ENCODE measurements at regions not wholly inside any gene's neighbourhood (a gene's known extent, or its start where the extent isn't known, plus 50 kb on each side); places are given as distances from the start of the nearest gene placed in this dataset.

- H3K4me3 Mint-ChIP-seq, result no peak overlapping the region
- no peak overlapping the region for H3K27ac Mint-ChIP-seq
- H3K4me1 Mint-ChIP-seq (ENCODE audit: unreplicated experiment), result peaks cover 22% of the 10 kb centered on the region
- no peak for TF ChIP-seq CTCF (conservative IDR thresholded peaks at IDR 0.05)
- DNase-seq (ENCODE audit: extremely low spot score, unreplicated experiment), result no peak
- no peaks in the 10 kb centered on the region for H3K36me3 Mint-ChIP-seq
- H3K9me3 Mint-ChIP-seq, result no peaks in the 10 kb centered on the region
- peaks cover 47% of the 10 kb centered on the region for H3K27me3 Mint-ChIP-seq
These were observed 94.4 kb upstream of the LDAH start for GRCh38 chr2:20917287-20917660.

- no peak overlapping the region for H3K4me3 Mint-ChIP-seq
- H3K9me3 Mint-ChIP-seq, result no peaks in the 10 kb centered on the region
- TF ChIP-seq CTCF (conservative IDR thresholded peaks at IDR 0.05), result peak; percentile 40
- no peak overlapping the region for H3K27ac Mint-ChIP-seq
- H3K27me3 Mint-ChIP-seq, result peaks cover 52% of the 10 kb centered on the region
- H3K4me1 Mint-ChIP-seq (ENCODE audit: unreplicated experiment), result peaks cover 22% of the 10 kb centered on the region
- DNase-seq (ENCODE audit: extremely low spot score, unreplicated experiment), result no peak
- H3K36me3 Mint-ChIP-seq, result no peaks in the 10 kb centered on the region
These were observed 93.8 kb upstream of the LDAH start for GRCh38 chr2:20916604-20917286.

DNA sequence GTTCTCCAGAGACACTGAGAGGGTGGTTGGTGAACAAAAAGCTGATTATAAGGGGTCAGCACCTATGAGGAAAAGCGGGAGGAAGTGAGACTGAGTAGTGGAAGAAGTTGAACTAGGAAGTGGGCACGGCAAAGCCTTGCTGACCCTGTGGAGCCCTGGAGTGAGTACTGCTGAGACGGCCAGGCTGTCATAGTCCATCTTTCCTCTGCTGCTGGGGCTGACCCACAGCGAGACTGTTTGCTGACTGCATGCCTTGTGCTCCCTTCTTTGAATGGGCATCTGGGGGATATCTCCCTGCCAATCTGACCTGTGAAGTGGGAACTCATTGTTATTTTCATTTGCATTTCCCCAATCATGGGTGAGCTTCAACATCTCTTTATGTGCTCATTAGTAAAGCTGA is 92.4 kb upstream of the LDAH start:
- Mint-ChIP-seq H3K4me1 (ENCODE audit: unreplicated experiment) (peaks cover 22% of the 10 kb centered on the region), H3K9me3 (no peaks in the 10 kb centered on the region), H3K27me3 (peaks cover 50% of the 10 kb centered on the region), H3K27ac (no peak overlapping the region), H3K36me3 (no peaks in the 10 kb centered on the region), H3K4me3 (no peak overlapping the region)
- DNase-seq (ENCODE audit: extremely low spot score, unreplicated experiment), result no peak
- no peak for TF ChIP-seq CTCF (conservative IDR thresholded peaks at IDR 0.05)

DNA sequence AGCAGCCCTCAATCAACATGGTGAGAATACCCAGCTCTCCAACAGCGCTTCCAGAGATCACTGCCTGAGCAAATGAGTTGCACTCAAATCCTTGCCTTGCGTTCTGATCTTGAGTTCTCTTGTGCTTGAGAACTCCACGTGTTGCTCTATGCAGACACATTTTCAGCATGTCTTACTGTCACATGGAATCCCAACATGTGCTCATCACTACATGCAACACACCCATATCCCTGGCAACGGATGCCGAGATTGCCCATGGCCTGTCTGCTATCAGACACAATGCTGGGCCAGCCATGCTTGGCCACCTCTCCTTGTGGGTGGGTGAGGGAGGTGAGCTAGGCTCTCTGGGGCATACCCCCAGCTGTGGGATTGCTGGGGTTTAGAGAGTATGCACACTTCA is 91.9 kb upstream of the LDAH start:
- no peaks in the 10 kb centered on the region for H3K9me3 Mint-ChIP-seq
- no peak for DNase-seq (ENCODE audit: extremely low spot score, unreplicated experiment)
- H3K4me3 Mint-ChIP-seq, result no peak overlapping the region
- H3K27ac Mint-ChIP-seq, result no peak overlapping the region
- peaks cover 19% of the 10 kb centered on the region for H3K4me1 Mint-ChIP-seq (ENCODE audit: unreplicated experiment)
- TF ChIP-seq CTCF (conservative IDR thresholded peaks at IDR 0.05), result no peak
- H3K36me3 Mint-ChIP-seq, result no peaks in the 10 kb centered on the region
- peaks cover 46% of the 10 kb centered on the region for H3K27me3 Mint-ChIP-seq

- Mint-ChIP-seq H3K27me3 (peaks cover 45% of the 10 kb centered on the region), H3K4me3 (no peak overlapping the region), H3K9me3 (no peaks in the 10 kb centered on the region), H3K36me3 (no peaks in the 10 kb centered on the region), H3K4me1 (ENCODE audit: unreplicated experiment) (peaks cover 14% of the 10 kb centered on the region), H3K27ac (no peak overlapping the region)
- no peak for DNase-seq (ENCODE audit: extremely low spot score, unreplicated experiment)
- no peak for TF ChIP-seq CTCF (conservative IDR thresholded peaks at IDR 0.05)
These were observed 91.2 kb upstream of the LDAH start for GRCh38 chr2:20914087-20914486.

- no peak for TF ChIP-seq CTCF (conservative IDR thresholded peaks at IDR 0.05)
- no peak for DNase-seq (ENCODE audit: extremely low spot score, unreplicated experiment)
- H3K36me3 Mint-ChIP-seq, result no peaks in the 10 kb centered on the region
- H3K4me1 Mint-ChIP-seq (ENCODE audit: unreplicated experiment), result peaks cover 10% of the 10 kb centered on the region
- no peaks in the 10 kb centered on the region for H3K9me3 Mint-ChIP-seq
- no peak overlapping the region for H3K4me3 Mint-ChIP-seq
- no peak overlapping the region for H3K27ac Mint-ChIP-seq
- peaks cover 49% of the 10 kb centered on the region for H3K27me3 Mint-ChIP-seq
These were observed 90.6 kb upstream of the LDAH start for GRCh38 chr2:20913491-20913890.

All from type B pancreatic cell (in vitro differentiated cells).